Astrocyte (in vitro differentiated cells and primary cell): ENCODE measurements at regions not wholly inside any gene's neighbourhood (a gene's known extent, or its start where the extent isn't known, plus 50 kb on each side); places are given as distances from the start of the nearest gene placed in this dataset.

ENCODE experiments used
- CTCF ChIP-seq: IDR thresholded peaks from 2 replicates; pipeline ENCODE4 v1.5.1; 2011; ENCODE audit warnings: low read depth, mild to moderate bottlenecking, inconsistent platforms, low read length, moderate library complexity; ENCODE audit not compliant: insufficient read depth
- EZH2 ChIP-seq: IDR thresholded peaks from 2 replicates; pipeline ENCODE4 v1.6.1; 2012; ENCODE audit warnings: mild to moderate bottlenecking, low read length, inconsistent platforms; ENCODE audit not compliant: insufficient read depth

- no peak for TF ChIP-seq CTCF
- TF ChIP-seq EZH2, result no peak
These were observed 439.6 kb upstream of the LRFN5 start for GRCh38 chr14:41167040-41167439.
